H9 (cell line): ENCODE measurements at regions not wholly inside any gene's neighbourhood (a gene's known extent, or its start where the extent isn't known, plus 50 kb on each side); places are given as distances from the start of the nearest gene placed in this dataset.

ENCODE experiments used
- DNase-seq: peaks from one replicate; pipeline ENCODE4 v3.0.0-alpha.2; 2017
- H2AFZ ChIP-seq: one replicate; pipeline ENCODE4 v1.6.1; 2013; ENCODE audit warnings: mild to moderate bottlenecking, low read length, control low read depth, moderate library complexity
- H2AK5ac ChIP-seq: 2 replicates; pipeline ENCODE4 v1.6.1; 2013; ENCODE audit warnings: low read length, control low read depth, mixed read lengths; ENCODE audit not compliant: insufficient read length
- H2BK120ac ChIP-seq: one replicate; pipeline ENCODE4 v1.6.1; 2013; ENCODE audit warnings: low read depth, mild to moderate bottlenecking, low read length, control low read depth, inconsistent platforms; ENCODE audit not compliant: poor library complexity, severe bottlenecking
- H2BK12ac ChIP-seq: 2 replicates; pipeline ENCODE4 v1.6.1; 2013; ENCODE audit warnings: low read length, control low read depth, mixed read lengths, low read depth; ENCODE audit not compliant: insufficient read length
- H2BK15ac ChIP-seq: 2 replicates; pipeline ENCODE4 v1.6.1; 2013; ENCODE audit warnings: low read depth, low read length, control low read depth
- H2BK20ac ChIP-seq: one replicate; pipeline ENCODE4 v1.6.1; 2013; ENCODE audit warnings: low read depth, mild to moderate bottlenecking, low read length, control low read depth, inconsistent platforms; ENCODE audit not compliant: poor library complexity, severe bottlenecking
- H2BK5ac ChIP-seq: 2 replicates; pipeline ENCODE4 v1.6.1; 2013; ENCODE audit warnings: low read length, control low read depth, mixed read lengths; ENCODE audit not compliant: insufficient read length
- H3K14ac ChIP-seq: 2 replicates; pipeline ENCODE4 v1.6.1; 2013; ENCODE audit warnings: low read length, control low read depth; ENCODE audit not compliant: insufficient read depth
- H3K18ac ChIP-seq: 2 replicates; pipeline ENCODE4 v1.6.1; 2013; ENCODE audit warnings: low read depth, mild to moderate bottlenecking, mixed read lengths, low read length, control low read depth; ENCODE audit not compliant: insufficient read length
- H3K23ac ChIP-seq: 2 replicates; pipeline ENCODE4 v1.6.1; 2013; ENCODE audit warnings: low read length, control low read depth, mixed read lengths, low read depth; ENCODE audit not compliant: insufficient read length
- H3K23me2 ChIP-seq: 2 replicates; pipeline ENCODE4 v1.6.1; 2013; ENCODE audit warnings: low read depth, mild to moderate bottlenecking, mixed read lengths, low read length, control low read depth; ENCODE audit not compliant: insufficient read length, poor library complexity, severe bottlenecking
- H3K27ac ChIP-seq: 2 replicates; pipeline ENCODE4 v1.5.1; 2013; ENCODE audit warnings: low read length, control low read depth, mixed read lengths, low read depth; ENCODE audit not compliant: insufficient read length
- H3K27me3 ChIP-seq: 2 replicates; pipeline ENCODE4 v1.6.1; 2013; ENCODE audit warnings: low read length, control low read depth, inconsistent platforms; ENCODE audit not compliant: insufficient read depth
- H3K4ac ChIP-seq: 2 replicates; pipeline ENCODE4 v1.6.1; 2013; ENCODE audit warnings: low read depth, mild to moderate bottlenecking, control low read depth, inconsistent platforms, low read length, moderate library complexity
- H3K4me1 ChIP-seq: 2 replicates; pipeline ENCODE4 v1.6.1; 2013; ENCODE audit warnings: low read length, control low read depth, inconsistent platforms; ENCODE audit not compliant: insufficient read depth
- H3K4me2 ChIP-seq: 2 replicates; pipeline ENCODE4 v1.6.1; 2013; ENCODE audit warnings: low read length, control low read depth, mixed read lengths; ENCODE audit not compliant: insufficient read length, insufficient read depth
- H3K56ac ChIP-seq: 2 replicates; pipeline ENCODE4 v1.6.1; 2013; ENCODE audit warnings: low read depth, mild to moderate bottlenecking, mixed read lengths, low read length, control low read depth; ENCODE audit not compliant: insufficient read length
- H3K79me1 ChIP-seq: 2 replicates; pipeline ENCODE4 v1.6.1; 2013; ENCODE audit warnings: low read depth, mild to moderate bottlenecking, moderate library complexity, low read length, control low read depth, inconsistent platforms; ENCODE audit not compliant: insufficient read depth, poor library complexity, severe bottlenecking
- H3K79me2 ChIP-seq: 2 replicates; pipeline ENCODE4 v1.6.1; 2013; ENCODE audit warnings: low read length, control low read depth, inconsistent platforms; ENCODE audit not compliant: insufficient read depth
- H3K9ac ChIP-seq: 2 replicates; pipeline ENCODE4 v1.6.1; 2013; ENCODE audit warnings: low read length, control low read depth, mixed read lengths; ENCODE audit not compliant: insufficient read length; ENCODE audit errors: extremely low read depth
- H3K9me3 ChIP-seq: one replicate; pipeline ENCODE4 v1.6.1; 2013; ENCODE audit warnings: low read depth, low read length, inconsistent platforms; ENCODE audit not compliant: control insufficient read depth
- H3T11ph ChIP-seq: one replicate; pipeline ENCODE4 v1.6.1; 2013; ENCODE audit warnings: mild to moderate bottlenecking, low read length, control low read depth, inconsistent platforms
- H4K20me1 ChIP-seq: one replicate; pipeline ENCODE4 v1.6.1; 2013; ENCODE audit not compliant: control insufficient read depth, insufficient read length, insufficient read depth
- H4K5ac ChIP-seq: 2 replicates; pipeline ENCODE4 v1.6.1; 2013; ENCODE audit warnings: low read depth, mild to moderate bottlenecking, mixed read lengths, low read length, control low read depth; ENCODE audit not compliant: insufficient read length
- H4K8ac ChIP-seq: replicated peaks from 2 replicates; pipeline ENCODE4 v1.6.1; 2013; ENCODE audit warnings: low read length, control low read depth, mixed read lengths, low read depth; ENCODE audit not compliant: insufficient read length
- H4K91ac ChIP-seq: 2 replicates; pipeline ENCODE4 v1.6.1; 2013; ENCODE audit warnings: low read depth, mild to moderate bottlenecking, moderate library complexity, mixed read lengths, low read length, control low read depth; ENCODE audit not compliant: insufficient read length
- H3K27ac Mint-ChIP-seq, 3 experiments: 2 replicates in 2 of 3; 3 replicates in 1 of 3; pipeline ENCODE4 v1.8.0; 2020 to 2021; ENCODE audit warnings: mixed read lengths in 3 of 3, mild to moderate bottlenecking in 1 of 3, moderate library complexity in 1 of 3
- H3K27me3 Mint-ChIP-seq: 2 replicates; pipeline ENCODE4 v1.8.0; 2021; ENCODE audit warnings: low read depth, mild to moderate bottlenecking, moderate library complexity, mixed read lengths
- H3K36me3 Mint-ChIP-seq, 3 experiments: 2 replicates in 2 of 3; 3 replicates in 1 of 3; pipeline ENCODE4 v1.8.0; 2020 to 2021; ENCODE audit warnings: low read depth in 3 of 3, mixed read lengths in 3 of 3; ENCODE audit not compliant: insufficient read depth in 1 of 3
- H3K4me1 Mint-ChIP-seq, 2 experiments: 2 replicates each; pipeline ENCODE4 v1.8.0; 2020; ENCODE audit warnings: mixed read lengths in 2 of 2
- H3K4me3 Mint-ChIP-seq, 2 experiments: 2 replicates in 1 of 2; 3 replicates in 1 of 2; pipeline ENCODE4 v1.8.0; 2020 to 2021; ENCODE audit warnings: mild to moderate bottlenecking in 2 of 2, mixed read lengths in 2 of 2, moderate library complexity in 1 of 2
- H3K9me3 Mint-ChIP-seq, 2 experiments: 2 replicates in 1 of 2; 3 replicates in 1 of 2; pipeline ENCODE4 v1.8.0; 2020; ENCODE audit warnings: mild to moderate bottlenecking in 2 of 2, mixed read lengths in 2 of 2, moderate library complexity in 1 of 2
- WGBS: extraction: QIAGEN DNeasy Blood & Tissue Kit; methylation state at CpG from one replicate; pipeline ENCODE4 v1.1.7; 2013; ENCODE audit warnings: missing lambda C conversion rate, low lambda C conversion rate, mixed read lengths; ENCODE audit not compliant: insufficient read length; ENCODE audit errors: extremely low coverage; 5-methylcytosine and 5-hydroxymethylcytosine counted together
- TF ChIP-seq, protein P1 (sequence below): fragments of 200-600 bp; sonication (generic); conservative IDR thresholded peaks from 3 replicates; pipeline ENCODE4 v1.8.0; 2021; ENCODE audit warnings: antibody characterized with exemption, mild to moderate bottlenecking

DNA sequence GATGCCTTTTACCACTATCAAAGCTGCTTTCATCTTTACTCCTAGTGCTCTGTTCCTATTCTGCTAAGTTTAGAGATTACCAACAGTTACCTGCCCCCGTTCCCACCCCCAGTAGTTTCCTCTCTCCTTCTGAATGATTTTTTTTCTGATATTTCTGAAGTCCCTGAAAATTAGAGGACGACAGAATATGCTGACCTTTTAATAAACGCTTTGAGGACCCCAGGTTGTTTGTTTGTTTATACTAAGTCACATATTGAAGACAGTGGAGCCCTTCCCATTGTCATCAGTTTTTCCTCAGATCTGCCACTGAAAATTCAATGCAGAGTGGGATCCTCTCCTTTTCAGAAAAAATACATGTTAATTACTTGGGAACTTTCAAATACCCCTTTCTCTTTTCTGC, 1039.3 kb upstream of the AGA start:
- Mint-ChIP-seq H3K4me1 (peaks cover 0 to 4% of the 10 kb centered on the region in 2 experiments; a peak in 1 of 4 replicates), H3K27me3 (no peaks in the 10 kb centered on the region), H3K27ac (peak overlapping the region in 2 of 3 experiments; percentile 14 to 90; a peak in 2 of 7 replicates), H3K4me3 (no peak overlapping the region), H3K36me3 (no peaks in the 10 kb centered on the region), H3K9me3 (no peaks in the 10 kb centered on the region)
- Histone ChIP-seq H3K18ac (no peak overlapping the region), H3K23me2 (no peaks in the 10 kb centered on the region), H2BK15ac (no peak overlapping the region), H2AK5ac (no peak overlapping the region), H2BK12ac (no peak overlapping the region), H2BK20ac (no peak overlapping the region), H3K14ac (no peak overlapping the region), H2AFZ (no peak overlapping the region), H3K56ac (no peak overlapping the region), H3T11ph (no peak overlapping the region), H4K91ac (no peak overlapping the region), H3K4me2 (no peak overlapping the region), H3K27me3 (no peaks in the 10 kb centered on the region), H3K4me1 (no peaks in the 10 kb centered on the region), H3K79me2 (no peaks in the 10 kb centered on the region), H3K79me1 (no peaks in the 10 kb centered on the region), H4K20me1 (no peaks in the 10 kb centered on the region), H2BK120ac (no peak overlapping the region), H3K4ac (no peak overlapping the region), H3K9ac (no peak overlapping the region), H3K9me3 (no peaks in the 10 kb centered on the region), H2BK5ac (no peak overlapping the region), H4K8ac (no peak overlapping the region), H3K27ac (no peak overlapping the region), H3K23ac (no peak overlapping the region), H4K5ac (no peak overlapping the region)
- no peak for DNase-seq
- no CpG with 5 or more reads among the region's 3 CpGs for WGBS
- TF ChIP-seq, protein P1, sequence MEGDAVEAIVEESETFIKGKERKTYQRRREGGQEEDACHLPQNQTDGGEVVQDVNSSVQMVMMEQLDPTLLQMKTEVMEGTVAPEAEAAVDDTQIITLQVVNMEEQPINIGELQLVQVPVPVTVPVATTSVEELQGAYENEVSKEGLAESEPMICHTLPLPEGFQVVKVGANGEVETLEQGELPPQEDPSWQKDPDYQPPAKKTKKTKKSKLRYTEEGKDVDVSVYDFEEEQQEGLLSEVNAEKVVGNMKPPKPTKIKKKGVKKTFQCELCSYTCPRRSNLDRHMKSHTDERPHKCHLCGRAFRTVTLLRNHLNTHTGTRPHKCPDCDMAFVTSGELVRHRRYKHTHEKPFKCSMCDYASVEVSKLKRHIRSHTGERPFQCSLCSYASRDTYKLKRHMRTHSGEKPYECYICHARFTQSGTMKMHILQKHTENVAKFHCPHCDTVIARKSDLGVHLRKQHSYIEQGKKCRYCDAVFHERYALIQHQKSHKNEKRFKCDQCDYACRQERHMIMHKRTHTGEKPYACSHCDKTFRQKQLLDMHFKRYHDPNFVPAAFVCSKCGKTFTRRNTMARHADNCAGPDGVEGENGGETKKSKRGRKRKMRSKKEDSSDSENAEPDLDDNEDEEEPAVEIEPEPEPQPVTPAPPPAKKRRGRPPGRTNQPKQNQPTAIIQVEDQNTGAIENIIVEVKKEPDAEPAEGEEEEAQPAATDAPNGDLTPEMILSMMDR, result no peak
